RWPE2 (cell line): ENCODE measurements at regions not wholly inside any gene's neighbourhood (a gene's known extent, or its start where the extent isn't known, plus 50 kb on each side); places are given as distances from the start of the nearest gene placed in this dataset.

ENCODE experiments used
- ATAC-seq: fragments of 200-7000 bp; cut with Tn5 transposase; 3 replicates; pipeline ENCODE4 v1.9.1; 2021; ENCODE audit warnings: low read depth
- DNase-seq: peaks from one replicate; pipeline ENCODE4 v3.0.0-alpha.2; 2020; ENCODE audit warnings: low spot score
- H3K27ac ChIP-seq: fragments of 450-650 bp; 2 replicates; pipeline ENCODE4 v1.5.1; 2017; ENCODE audit warnings: mild to moderate bottlenecking; ENCODE audit not compliant: poor library complexity, severe bottlenecking
- H3K27me3 ChIP-seq: fragments of 250-450 bp; sonication (Bioruptor Pico); 2 replicates; pipeline ENCODE4 v1.5.1; 2021; ENCODE audit warnings: mild to moderate bottlenecking, moderate library complexity; ENCODE audit not compliant: insufficient read depth, poor library complexity, severe bottlenecking
- H3K36me3 ChIP-seq: fragments of 250-450 bp; sonication (Bioruptor Pico); 2 replicates; pipeline ENCODE4 v1.5.1; 2020; ENCODE audit warnings: low read depth, mild to moderate bottlenecking, moderate library complexity
- H3K4me1 ChIP-seq: fragments of 250-450 bp; sonication (Bioruptor Pico); 2 replicates; pipeline ENCODE4 v1.5.1; 2021; ENCODE audit warnings: mild to moderate bottlenecking, moderate library complexity; ENCODE audit not compliant: insufficient read depth, poor library complexity, severe bottlenecking
- H3K4me3 ChIP-seq: fragments of 250-450 bp; sonication (Bioruptor Pico); 2 replicates; pipeline ENCODE4 v1.5.1; 2021; ENCODE audit warnings: mild to moderate bottlenecking, moderate library complexity; ENCODE audit not compliant: severe bottlenecking
- H3K9me3 ChIP-seq: fragments of 250-450 bp; sonication (Bioruptor Pico); 2 replicates; pipeline ENCODE4 v1.5.1; 2021; ENCODE audit warnings: mild to moderate bottlenecking, moderate library complexity; ENCODE audit not compliant: severe bottlenecking
- TF ChIP-seq, protein P1 (sequence below): fragments of 450-650 bp; IDR thresholded peaks from one replicate; pipeline ENCODE4 v1.5.1; 2017; ENCODE audit warnings: mild to moderate bottlenecking, moderate library complexity; ENCODE audit not compliant: poor library complexity, severe bottlenecking

DNA sequence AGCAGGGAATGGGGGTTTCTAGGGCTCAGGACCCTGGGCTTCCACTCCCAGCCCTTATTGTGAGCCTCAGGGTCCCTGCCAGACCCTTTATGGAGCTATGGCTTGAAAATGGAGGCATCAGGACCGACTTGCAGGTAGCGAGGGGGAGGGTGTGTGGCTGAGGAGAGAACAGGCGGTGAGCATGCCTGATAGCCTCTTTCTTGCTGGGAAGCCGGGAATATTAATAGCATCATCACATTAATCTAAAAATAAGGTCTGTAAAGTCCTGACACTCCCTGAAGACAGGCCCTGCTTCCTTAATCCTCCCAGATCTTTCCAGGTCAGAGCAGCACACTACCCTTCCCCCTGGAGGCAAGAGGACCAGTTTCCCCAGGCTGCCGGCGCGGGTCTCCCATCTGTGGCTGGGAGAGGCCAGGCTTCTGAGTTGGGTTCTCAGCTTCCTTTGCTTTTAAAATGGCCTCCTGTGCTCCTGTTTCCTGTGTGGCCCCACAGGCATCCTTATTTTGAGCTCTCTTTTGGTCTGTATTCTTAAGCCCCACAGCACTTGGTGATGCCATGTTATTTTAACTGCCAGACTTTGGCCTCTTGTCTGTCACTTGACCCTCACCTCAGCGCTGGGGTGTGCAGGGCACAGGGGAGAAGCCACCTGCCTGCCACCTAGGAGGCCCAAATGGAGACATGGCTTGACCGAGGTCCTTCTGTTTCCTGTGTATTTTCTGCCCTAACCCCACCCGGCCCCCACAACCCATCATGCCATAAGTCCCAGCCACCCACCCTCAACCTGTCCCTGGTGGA, 185.0 kb upstream of the TOPAZ1 start:
- Histone ChIP-seq H3K27me3 (no peaks in the 10 kb centered on the region), H3K4me3 (no peak overlapping the region), H3K36me3 (peaks cover 29% of the 10 kb centered on the region), H3K9me3 (no peaks in the 10 kb centered on the region), H3K27ac (no peak overlapping the region), H3K4me1 (peaks cover 9% of the 10 kb centered on the region)
- TF ChIP-seq, protein P1, sequence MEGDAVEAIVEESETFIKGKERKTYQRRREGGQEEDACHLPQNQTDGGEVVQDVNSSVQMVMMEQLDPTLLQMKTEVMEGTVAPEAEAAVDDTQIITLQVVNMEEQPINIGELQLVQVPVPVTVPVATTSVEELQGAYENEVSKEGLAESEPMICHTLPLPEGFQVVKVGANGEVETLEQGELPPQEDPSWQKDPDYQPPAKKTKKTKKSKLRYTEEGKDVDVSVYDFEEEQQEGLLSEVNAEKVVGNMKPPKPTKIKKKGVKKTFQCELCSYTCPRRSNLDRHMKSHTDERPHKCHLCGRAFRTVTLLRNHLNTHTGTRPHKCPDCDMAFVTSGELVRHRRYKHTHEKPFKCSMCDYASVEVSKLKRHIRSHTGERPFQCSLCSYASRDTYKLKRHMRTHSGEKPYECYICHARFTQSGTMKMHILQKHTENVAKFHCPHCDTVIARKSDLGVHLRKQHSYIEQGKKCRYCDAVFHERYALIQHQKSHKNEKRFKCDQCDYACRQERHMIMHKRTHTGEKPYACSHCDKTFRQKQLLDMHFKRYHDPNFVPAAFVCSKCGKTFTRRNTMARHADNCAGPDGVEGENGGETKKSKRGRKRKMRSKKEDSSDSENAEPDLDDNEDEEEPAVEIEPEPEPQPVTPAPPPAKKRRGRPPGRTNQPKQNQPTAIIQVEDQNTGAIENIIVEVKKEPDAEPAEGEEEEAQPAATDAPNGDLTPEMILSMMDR = no peak
- ATAC-seq = no peak
- DNase-seq = no peak

DNA sequence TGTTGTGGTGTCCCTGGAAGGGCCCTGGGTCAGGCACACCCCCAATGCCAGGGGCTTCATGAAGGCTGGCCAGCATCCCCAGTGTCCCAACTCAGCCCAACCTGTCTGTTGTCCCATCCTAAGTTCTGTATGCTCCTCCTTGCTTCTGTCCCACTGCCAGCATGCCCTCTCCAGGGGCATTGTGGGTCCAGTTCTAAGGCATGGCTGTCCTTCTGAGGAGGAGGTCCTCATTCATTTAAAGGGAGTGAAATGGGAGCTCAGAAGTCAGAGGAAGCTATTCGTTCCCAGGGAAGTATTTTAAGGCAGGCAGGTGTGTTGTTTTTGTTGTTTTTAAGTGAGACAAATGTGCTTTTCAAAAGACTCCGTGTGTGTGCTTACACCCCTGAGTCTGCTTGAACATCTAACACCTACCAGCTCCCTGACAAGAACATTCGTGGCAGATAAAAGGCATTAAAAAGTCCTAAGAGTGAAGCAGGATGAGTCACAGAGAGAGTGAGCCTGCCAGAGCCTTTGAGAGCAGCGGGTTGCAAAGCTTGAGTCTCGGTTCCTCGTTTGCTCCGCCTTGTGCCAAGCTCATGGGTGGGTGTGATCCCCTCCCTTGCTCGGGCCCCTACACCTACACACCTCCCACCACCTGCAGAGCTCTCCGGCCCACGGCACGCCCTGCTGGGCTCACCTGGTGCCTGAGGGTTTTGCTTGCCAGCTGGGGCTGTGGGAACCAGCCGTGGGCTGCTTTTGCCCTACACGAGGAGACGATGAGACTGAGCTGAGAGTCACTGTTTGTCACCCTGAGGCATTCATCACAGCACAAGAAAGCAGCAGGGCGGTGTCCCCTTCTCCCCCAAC, 183.4 kb upstream of the TOPAZ1 start:
- no peak overlapping the region for H3K4me3 ChIP-seq
- ATAC-seq (peak; percentile 84), DNase-seq (no peak)
- TF ChIP-seq, protein P1 = no peak
- no peak overlapping the region for H3K27ac ChIP-seq
- no peaks in the 10 kb centered on the region for H3K27me3 ChIP-seq
- H3K36me3 ChIP-seq = peaks cover 23% of the 10 kb centered on the region
- H3K4me1 ChIP-seq = peaks cover 9% of the 10 kb centered on the region
- no peaks in the 10 kb centered on the region for H3K9me3 ChIP-seq

DNA sequence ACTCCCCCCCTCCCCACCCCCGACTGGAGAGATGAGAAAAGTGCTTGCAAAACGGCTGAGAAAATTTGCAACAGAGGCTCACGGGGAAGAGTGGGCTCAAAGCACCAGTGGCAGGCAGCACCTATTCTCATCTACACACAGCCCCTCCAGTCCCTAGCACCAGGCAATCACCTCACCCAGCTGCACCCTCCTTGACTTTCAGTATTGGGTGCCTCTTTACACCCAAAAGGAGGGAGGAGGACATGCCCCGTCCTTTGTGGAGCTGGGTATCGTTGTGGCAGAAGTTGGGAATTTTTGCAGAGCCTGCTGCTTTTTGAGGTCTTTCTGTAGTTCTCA, 182.8 kb upstream of the TOPAZ1 start:
- peaks cover 23% of the 10 kb centered on the region for H3K36me3 ChIP-seq
- TF ChIP-seq, protein P1 = no peak
- H3K4me3 ChIP-seq = no peak overlapping the region
- H3K4me1 ChIP-seq = peaks cover 9% of the 10 kb centered on the region
- DNase-seq = no peak
- no peaks in the 10 kb centered on the region for H3K9me3 ChIP-seq
- H3K27me3 ChIP-seq = no peaks in the 10 kb centered on the region
- H3K27ac ChIP-seq = no peak overlapping the region
- no peak for ATAC-seq

DNA sequence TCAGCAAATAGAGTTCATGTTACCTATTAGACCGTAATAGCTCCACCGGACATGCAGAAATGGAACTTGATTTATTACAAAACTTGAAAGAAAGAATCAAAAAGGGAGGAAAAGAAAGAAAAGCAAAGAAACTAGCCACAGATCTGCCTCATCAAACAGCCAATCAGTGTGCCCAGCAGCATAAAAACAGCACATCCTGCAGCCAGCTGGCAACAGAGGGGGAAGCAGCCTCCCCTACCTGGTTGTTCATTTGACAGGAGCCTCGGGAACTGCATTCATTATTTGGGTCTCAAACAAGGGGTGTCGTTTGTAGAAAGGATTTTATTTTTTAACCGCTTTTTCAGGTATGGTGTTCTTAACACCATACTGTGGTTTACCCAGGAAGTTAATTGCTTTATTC, 181.5 kb upstream of the TOPAZ1 start:
- peaks cover 23% of the 10 kb centered on the region for H3K36me3 ChIP-seq
- no peak overlapping the region for H3K27ac ChIP-seq
- no peaks in the 10 kb centered on the region for H3K27me3 ChIP-seq
- no peak for DNase-seq
- no peak overlapping the region for H3K4me3 ChIP-seq
- H3K9me3 ChIP-seq = no peaks in the 10 kb centered on the region
- peaks cover 12% of the 10 kb centered on the region for H3K4me1 ChIP-seq
- ATAC-seq = no peak
- TF ChIP-seq, protein P1 = no peak

DNA sequence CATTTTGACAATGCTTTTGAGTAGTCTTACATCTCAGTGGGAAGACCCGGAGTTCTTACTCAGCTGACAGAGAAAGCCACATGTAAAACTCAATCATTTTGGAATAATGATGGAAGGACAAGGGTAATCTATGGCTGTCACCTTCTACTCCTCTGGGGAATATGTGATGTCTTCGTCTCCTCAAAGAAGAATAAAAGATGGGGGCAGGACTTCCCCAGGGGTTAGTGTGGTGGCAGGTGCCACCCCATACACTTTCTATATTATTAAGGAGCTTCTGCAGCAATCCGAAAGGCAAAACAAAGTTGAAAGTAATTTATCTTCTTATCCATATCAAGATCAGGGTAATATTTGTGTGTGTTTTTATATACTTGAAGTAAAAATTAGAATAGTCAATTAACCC, 180.4 kb upstream of the TOPAZ1 start:
- no peak overlapping the region for H3K4me3 ChIP-seq
- peaks cover 18% of the 10 kb centered on the region for H3K36me3 ChIP-seq
- H3K9me3 ChIP-seq = no peaks in the 10 kb centered on the region
- TF ChIP-seq, protein P1 = no peak
- ATAC-seq (no peak), DNase-seq (no peak)
- no peaks in the 10 kb centered on the region for H3K27me3 ChIP-seq
- H3K4me1 ChIP-seq = peaks cover 15% of the 10 kb centered on the region
- H3K27ac ChIP-seq = no peak overlapping the region
